K562 (cell line): ENCODE measurements at regions not wholly inside any gene's neighbourhood (a gene's known extent, or its start where the extent isn't known, plus 50 kb on each side); places are given as distances from the start of the nearest gene placed in this dataset.

Experiments used
- GABPA ChIP-seq: fragments of 200-800 bp; sonication (Bioruptor generic); conservative IDR thresholded peaks from 2 replicates; pipeline ENCODE4 v1.6.1; 2016; ENCODE audit warnings: low read depth, missing genetic modification characterization, missing compliant biosample characterization
- HNRNPH1 ChIP-seq: fragments of 200-400 bp; formaldehyde crosslinking; optimal IDR thresholded peaks from 2 replicates; pipeline ENCODE3; 2017; ENCODE audit warnings: low read depth, mild to moderate bottlenecking, low read length, moderate library complexity
- SETDB1 ChIP-seq: IDR thresholded peaks from one replicate; pipeline ENCODE4 v1.6.1; 2012; ENCODE audit warnings: low read length, control low read depth, inconsistent platforms
- SOX6 ChIP-seq: fragments of 450-650 bp; IDR thresholded peaks from 2 replicates; pipeline ENCODE4 v1.6.1; 2014; ENCODE audit warnings: mild to moderate bottlenecking
- ZNF121 ChIP-seq: sonication (generic); formaldehyde crosslinking; conservative IDR thresholded peaks from 2 replicates; pipeline ENCODE4 v1.8.0; 2022; ENCODE audit warnings: missing genetic modification reagents
- ZNF263 ChIP-seq: sonication (generic); formaldehyde crosslinking; IDR thresholded peaks from 2 replicates; pipeline ENCODE4 v1.8.0; 2022; ENCODE audit warnings: mild to moderate bottlenecking, missing genetic modification reagents, borderline replicate concordance
- ZNF609 ChIP-seq: sonication (generic); formaldehyde crosslinking; IDR thresholded peaks from 2 replicates; pipeline ENCODE4 v1.8.1; 2023; ENCODE audit warnings: missing genetic modification reagents, mild to moderate bottlenecking, borderline replicate concordance
- ZSCAN32 ChIP-seq: fragments of 450-650 bp; formaldehyde crosslinking; IDR thresholded peaks from 2 replicates; pipeline ENCODE4 v1.4.0; 2020; ENCODE audit warnings: mild to moderate bottlenecking, moderate library complexity
- TF ChIP-seq, protein P1 (sequence below): fragments of 250-450 bp; sonication (Bioruptor Pico); IDR thresholded peaks from 2 replicates; pipeline ENCODE4 v1.4.0; 2020; ENCODE audit warnings: borderline replicate concordance
- TF ChIP-seq, protein P2 (sequence below): fragments of 250-450 bp; sonication (Bioruptor Pico); IDR thresholded peaks from 2 replicates; pipeline ENCODE4 v1.5.0; 2022; ENCODE audit warnings: mild to moderate bottlenecking

DNA sequence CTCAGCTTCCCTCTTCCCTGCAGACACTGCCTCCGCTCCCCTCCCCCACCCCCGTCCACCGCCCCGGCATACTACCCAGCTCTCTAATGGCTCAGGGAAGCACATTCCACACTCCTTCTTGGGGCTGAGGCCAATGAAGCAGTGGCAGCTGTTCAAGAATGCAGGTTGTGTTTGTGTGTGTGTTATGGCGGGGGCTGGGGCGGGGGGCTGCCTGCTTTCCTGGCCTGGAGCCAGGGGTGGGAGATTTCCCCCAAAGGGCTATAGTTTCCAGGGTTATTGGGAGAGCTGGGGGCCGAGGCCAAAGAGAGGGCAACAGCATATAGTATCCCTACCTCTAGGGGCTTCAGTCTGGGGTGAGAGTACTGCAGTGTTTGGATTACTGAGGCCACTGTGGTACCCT is 149.4 kb downstream of the EFNB1 start (continued):
- TF ChIP-seq, protein P1, sequence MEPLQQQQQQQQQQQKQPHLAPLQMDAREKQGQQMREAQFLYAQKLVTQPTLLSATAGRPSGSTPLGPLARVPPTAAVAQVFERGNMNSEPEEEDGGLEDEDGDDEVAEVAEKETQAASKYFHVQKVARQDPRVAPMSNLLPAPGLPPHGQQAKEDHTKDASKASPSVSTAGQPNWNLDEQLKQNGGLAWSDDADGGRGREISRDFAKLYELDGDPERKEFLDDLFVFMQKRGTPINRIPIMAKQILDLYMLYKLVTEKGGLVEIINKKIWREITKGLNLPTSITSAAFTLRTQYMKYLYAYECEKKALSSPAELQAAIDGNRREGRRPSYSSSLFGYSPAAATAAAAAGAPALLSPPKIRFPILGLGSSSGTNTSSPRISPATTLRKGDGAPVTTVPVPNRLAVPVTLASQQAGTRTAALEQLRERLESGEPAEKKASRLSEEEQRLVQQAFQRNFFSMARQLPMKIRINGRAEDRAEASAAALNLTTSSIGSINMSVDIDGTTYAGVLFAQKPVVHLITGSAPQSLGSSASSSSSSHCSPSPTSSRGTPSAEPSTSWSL: no peak
- no peak for TF ChIP-seq ZSCAN32 (CRISPR knock-in tag)
- no peak for TF ChIP-seq SOX6
- no peak for TF ChIP-seq HNRNPH1
- no peak for TF ChIP-seq ZNF263 (CRISPR knock-in tag)
- no peak for TF ChIP-seq SETDB1
- no peak for TF ChIP-seq ZNF121 (CRISPR knock-in tag)
- TF ChIP-seq GABPA (tag): no peak
- no peak for TF ChIP-seq ZNF609 (CRISPR knock-in tag)
- TF ChIP-seq, protein P2, sequence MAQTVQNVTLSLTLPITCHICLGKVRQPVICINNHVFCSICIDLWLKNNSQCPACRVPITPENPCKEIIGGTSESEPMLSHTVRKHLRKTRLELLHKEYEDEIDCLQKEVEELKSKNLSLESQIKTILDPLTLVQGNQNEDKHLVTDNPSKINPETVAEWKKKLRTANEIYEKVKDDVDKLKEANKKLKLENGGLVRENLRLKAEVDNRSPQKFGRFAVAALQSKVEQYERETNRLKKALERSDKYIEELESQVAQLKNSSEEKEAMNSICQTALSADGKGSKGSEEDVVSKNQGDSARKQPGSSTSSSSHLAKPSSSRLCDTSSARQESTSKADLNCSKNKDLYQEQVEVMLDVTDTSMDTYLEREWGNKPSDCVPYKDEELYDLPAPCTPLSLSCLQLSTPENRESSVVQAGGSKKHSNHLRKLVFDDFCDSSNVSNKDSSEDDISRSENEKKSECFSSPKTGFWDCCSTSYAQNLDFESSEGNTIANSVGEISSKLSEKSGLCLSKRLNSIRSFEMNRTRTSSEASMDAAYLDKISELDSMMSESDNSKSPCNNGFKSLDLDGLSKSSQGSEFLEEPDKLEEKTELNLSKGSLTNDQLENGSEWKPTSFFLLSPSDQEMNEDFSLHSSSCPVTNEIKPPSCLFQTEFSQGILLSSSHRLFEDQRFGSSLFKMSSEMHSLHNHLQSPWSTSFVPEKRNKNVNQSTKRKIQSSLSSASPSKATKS (CRISPR knock-in tag): no peak
